Fibroblast of upper back skin (primary cell): ENCODE measurements at regions not wholly inside any gene's neighbourhood (a gene's known extent, or its start where the extent isn't known, plus 50 kb on each side); places are given as distances from the start of the nearest gene placed in this dataset.

Source experiments
- DNase-seq: peaks from one replicate; pipeline ENCODE4 v3.0.0-alpha.2; 2013

DNA sequence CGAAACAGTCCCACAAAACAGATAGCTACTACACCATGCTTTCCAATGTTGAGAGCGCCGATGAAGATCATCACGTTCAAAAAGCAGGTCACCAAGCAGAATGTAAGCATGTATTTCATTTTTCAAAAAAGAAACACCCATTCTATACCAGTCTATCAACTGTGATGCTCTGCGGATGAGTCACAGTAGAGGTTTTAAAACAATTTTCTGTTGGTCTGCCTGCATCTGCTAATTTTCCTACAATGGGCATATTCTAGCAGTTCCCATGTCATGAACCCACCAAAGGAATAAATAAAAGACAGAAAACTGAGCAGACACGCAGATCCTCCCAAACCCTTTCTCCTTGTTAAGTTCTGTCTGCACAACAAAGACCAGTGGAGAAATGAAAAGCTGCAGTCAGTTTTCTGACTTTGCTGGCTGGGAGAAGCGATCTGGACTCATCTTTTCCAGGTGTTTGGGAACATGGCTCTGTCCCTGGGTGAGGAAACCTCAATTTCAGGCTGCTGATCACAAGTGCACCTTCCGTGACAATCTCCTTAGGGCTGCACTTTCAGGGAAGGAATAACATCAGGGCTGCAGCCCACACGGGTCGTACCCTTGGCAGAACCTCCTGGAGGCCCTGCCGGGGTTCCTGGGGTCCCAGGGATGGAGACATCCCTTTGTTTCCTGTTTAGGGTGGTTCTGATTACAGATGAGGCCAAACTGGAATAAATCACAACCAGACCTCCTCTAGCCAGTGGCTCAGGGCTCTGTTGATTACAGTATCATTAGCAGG, 200.1 kb downstream of the BMP7 start:
- peak; percentile 70 for DNase-seq

DNA sequence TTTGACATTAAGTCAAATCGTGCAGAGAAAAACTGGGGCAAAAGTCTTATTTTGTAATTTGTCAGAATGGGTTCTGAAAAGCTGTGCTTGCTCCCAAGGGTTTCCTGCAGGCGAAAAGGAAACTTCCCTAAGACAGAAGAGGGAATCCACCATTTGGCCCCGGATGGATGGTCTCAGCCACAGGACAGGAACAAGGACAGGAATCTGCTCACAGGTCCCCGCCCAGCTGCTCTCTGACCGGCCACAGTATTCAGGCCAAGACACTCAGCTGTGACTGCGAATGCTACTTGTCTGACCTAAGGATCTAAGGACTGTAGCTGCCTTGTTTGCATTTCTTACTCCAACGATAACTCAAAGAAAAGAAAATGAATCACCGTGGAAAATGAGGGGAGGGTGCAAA, 197.0 kb downstream of the BMP7 start:
- DNase-seq, result no peak

DNA sequence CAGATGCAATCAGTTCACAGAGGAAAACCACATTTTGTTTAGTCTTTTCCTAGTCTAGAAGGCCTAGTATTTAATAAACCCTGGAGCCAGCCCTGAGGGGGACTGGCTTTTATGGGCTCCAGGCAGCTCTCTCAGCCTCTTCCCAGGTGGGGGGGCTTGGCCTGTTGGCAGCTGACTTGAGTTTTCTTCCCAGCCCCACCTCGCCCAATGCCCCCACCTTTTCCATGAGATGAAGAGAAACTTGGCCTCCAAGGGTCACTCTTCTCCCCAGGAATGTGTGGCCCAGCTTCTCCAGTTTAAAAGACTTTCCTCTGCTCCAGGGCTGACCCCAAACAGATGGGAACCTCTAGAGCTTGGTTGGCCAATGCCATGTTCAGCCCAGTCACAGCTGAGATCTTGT, 196.1 kb downstream of the BMP7 start:
- DNase-seq, result no peak

DNA sequence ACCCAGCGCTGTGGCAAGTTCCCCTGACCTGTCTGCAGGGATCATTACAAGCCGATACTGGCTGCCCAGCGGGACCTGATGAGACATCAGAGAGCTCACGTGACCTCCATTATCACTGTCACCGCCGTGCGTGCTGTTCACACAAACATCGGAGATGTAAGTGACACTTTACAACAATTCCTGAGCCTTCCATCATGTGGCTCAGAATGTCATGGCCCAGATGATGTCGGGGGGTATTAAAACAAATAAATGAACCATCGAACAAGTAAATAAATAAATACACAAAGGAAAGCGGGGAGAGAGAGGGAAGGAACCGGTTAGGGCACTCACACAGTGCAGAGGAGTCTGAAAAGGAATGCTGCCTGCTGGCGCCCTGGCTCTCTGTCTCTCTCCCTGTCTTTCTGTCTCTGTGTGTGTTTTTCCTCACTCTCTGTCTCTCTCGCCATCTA, 195.1 kb downstream of the BMP7 start:
- no peak for DNase-seq

DNA sequence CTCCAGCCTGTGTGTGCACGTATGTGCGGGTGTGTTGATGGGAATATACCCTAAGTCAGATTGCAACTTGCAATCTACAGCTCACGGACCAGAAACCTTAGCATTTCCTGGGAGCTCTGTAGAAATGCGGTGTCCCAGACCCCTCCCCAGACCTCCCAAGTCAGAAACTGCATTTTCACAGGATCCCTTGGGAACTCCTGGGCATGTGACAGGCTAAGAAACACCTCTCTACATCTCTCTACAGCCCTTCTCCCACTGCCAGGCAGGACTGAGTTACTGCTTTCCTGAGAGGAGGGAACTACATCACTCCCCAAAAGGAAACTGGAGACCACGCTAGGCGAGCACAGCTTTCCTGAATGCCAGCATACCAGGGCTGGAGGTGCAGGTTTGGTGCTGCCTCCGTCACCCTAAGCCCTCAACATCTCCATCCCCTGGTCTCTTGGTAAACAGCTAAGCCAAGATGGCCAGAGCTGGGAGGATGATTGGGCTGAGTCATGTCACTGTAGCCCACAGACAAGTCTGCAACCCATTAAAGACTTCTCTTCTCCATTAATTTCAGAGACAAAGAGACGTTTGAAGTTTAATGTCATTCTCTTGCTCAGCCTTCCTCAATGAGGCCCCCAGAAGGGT, 194.4 kb downstream of the BMP7 start:
- DNase-seq, result peak; percentile 65

DNA sequence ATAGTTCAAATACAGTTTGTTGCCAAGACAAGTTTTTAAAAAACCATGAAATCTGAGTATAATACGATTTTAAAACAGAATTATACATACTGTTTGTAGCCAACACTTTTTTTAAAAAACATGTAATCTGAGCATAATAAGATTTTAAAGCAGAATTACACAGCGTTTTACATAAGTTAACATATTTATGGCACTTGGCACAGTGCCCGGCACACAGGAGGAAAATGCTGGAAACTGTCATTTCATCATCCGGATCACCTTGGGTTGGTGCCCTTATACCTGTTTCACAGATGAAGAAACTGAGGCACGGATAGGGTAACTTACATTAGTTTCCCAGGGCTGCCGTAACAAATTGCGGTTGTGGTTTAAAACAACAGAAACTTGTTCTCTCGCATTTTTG, 193.0 kb downstream of the BMP7 start:
- DNase-seq, result no peak

DNA sequence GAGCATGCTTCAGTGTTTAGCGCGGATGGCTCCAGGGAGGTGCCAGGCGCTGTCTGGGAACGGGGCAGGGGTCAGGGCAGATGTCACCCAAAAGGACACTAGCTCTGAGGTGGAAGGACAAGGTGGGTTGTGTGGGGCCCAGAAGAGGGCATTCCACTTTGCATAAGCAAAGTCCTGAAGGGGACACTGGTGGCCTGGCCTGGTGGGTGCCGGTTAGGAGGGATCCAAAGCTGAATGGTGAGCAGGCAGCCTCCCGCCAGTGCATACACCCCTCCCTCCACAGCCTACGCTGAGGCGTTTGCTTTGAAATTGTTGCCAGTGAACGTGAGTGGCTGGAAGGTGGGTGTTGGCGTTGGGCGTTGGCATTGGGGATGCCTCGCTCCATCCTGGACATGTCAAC, 192.1 kb downstream of the BMP7 start:
- DNase-seq, result no peak

DNA sequence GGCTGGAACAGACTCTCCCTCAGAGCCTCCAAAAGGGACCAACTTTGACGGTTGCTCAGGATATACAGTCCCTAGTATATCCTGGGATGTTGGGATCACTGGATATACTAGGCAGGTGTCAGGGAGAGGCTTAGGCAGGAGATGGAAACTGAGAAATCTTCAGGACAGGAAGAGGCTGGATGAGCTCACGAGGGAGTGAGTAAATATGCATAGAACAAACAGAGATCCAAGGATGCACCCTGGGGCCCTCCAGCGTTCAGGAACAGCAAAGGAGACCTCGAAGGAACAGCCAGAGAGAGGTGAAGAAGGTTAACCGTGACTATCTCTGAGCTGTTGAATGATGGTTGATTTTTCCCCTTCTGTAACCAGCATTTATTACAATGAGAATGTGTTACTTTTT, 191.3 kb downstream of the BMP7 start:
- no peak for DNase-seq

DNA sequence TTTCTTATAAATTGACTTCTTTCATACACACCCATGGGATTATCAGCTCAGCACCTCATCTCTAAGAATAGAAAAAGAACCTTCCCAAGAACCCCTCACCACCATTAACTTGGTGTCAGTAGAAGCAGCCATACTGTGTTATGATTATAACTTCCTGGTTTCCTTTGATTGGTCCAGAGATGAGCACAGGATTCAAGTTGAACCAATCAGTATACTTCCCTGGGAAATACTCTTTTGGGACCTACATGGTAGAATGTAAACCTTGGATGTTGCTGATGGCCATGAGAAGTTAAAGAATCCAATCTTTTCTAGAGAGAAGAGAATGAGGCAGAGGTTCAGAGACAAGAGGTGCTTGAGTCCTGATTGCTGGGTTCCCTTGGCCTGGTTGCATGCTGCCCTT, 190.8 kb downstream of the BMP7 start:
- DNase-seq, result no peak

DNA sequence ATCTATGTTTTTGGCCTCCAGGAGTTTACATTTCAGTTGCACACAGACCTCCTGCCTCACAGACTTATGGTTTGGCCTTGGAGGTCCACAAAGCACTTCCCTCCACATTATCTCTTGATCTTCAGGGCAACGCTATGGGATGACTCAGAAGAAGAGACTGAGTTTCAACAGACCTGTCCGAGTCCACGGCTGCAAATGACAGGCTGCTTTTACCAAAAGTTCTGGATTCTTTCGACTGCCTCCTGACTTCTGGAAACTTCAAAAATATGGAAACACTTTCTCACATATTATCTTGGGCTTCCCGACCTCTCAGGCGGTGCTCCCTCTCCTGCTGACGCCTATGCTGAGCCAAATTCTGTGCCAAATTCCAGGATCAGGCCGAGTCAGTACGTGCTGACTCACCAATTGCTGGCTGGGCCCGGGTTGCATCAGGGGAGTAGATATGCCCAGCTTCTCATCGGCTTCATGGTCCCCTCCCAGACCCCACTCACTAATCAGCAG, 190.2 kb downstream of the BMP7 start:
- peak; percentile 77 for DNase-seq

DNA sequence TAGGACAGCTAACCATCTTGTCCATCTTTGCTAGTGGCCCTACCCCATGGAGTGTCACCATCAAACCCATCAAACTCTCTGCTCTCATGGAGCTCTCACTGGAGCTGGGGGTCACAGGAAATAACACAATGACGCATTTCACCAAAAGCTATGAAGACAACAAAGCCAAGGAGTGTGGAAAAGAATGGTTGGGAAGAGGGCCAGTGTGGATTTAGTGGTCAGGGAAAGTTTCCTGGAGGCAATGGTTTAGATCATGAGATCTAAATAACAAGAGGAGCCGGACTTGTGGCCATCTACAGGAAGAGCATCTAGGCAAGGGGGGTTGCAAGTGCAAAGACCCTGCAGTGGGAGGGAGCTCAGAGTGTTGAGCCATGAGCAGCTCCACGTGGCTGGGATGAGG, 189.5 kb downstream of the BMP7 start:
- no peak for DNase-seq

DNA sequence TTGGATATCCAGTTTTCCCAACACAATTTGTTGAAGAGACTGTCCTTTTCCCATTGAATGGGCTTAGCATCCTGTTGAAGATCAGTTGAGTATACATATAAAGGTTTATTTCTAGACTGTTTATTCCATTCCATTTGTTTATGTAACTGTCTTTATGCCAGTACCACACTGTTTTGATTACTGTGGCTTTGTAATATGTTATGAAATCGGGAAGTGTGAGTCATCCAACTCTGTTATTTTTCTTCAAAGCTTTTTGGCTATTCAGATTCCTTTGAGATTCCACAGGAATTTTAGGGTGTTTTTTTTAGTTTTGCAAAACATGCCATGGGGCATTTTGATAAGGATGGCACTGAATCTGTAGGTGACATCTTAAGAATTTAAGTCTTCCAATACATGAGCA, 188.3 kb downstream of the BMP7 start:
- DNase-seq, result no peak

DNA sequence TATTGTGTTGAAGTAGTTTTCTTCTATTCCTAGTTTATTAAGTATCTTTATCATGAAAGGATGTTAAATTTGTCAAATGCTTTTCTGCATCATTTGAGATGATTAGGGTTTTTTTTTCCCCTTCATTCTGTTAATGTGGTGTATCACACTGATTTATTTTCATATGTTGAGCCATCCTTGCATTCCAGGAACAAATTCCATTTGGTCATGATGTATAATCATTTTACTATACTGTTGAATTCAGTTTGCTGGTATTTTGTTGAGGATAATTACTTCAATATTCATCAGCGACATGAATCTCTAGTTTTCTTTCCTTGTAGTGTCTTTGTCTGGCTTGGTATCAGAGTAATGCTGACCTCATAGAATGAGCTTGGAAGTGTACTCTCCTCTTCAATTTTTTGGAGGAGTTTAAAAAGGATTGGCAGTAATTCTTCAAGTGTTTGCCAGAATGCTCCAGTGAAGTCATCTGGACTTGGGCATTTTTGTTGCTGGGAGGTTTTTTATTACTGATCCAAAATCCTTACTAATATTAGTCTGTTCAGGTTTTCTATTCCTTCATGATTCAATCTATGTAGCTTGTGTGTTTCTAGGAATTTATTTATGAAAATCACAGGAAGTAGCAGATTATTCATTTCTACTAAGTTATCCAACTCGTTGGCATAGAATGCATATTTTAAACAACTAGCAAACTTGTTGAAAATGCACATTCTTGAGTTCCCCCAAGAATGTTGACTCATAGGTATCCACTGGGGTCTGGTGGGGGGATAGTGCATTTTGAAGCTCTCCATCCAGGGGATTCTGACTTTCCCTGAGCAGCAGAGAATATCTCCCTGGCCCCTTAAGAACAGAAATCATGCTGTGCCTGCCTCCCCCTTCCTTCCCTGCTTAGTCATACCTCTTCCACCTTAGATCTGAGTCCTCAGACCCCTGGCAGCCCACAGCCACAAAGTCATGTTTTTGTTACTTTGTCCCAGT, 187.1 kb downstream of the BMP7 start:
- DNase-seq, result peak; percentile 95

DNA sequence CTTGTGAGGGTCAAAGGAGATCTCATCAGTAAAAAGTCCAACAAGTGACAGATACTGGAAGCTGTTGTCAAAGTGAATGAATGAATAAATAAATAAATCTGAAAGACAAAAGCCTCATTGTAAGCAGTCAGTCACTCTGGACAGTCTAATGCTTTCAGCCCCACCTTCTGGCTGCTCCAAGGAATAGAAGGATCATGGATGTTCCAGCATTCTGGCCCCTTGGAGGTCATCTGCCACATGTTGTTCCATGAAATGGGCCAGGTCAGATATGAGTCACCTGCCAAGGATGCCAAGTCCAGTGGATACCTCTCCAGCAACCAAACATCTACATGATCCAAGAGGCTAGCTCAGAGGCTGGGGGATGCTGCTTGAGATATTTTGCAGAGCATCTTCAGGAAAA, 185.6 kb downstream of the BMP7 start:
- DNase-seq, result peak; percentile 57

DNA sequence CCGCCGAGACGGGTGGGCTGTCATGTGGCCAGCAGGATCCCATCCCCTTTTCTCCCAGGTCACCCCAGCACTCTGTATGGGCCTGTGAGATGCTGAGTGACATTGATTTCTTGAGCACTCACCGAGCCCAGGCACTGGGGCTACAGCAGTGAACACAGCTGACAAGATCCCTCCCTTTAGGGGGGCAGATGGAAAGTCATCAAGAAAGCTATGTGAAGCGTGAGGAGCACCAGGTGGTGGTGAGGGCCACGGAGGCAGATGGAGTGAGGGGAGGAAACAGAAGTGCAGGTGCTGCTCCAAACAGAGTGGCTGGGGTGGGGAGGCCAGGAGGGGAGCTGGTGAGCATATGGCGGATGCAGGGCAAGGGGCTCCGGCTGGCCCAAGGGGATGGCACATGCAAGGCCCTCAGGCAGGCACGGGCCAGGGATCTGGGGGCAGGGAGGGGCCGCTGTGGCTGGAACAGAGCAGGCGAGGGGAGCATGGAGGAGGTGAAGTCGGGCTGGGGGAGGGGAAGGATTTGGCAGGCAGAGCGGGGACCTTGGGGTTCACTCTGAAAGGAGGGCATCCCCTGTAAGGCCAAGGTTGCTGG, 184.0 kb downstream of the BMP7 start:
- DNase-seq, result no peak

DNA sequence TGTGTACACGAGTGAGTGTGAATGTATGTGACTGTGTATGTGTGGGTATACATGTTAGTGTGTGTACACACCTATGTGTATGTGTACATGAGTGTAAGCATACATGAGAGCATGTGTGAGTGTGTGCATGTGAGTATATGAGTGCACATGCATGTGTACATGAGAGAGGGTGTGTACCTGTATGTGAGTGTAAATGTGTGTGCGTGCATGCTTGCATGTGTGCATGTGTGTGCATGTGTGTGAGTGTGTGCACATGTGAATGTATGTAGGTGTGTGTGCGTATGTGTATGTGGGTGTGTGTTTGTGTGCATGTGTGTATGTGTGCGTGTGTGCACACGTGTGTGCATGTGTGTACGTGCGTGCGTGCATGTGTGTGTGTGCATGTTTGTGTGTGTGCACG, 183.4 kb downstream of the BMP7 start:
- DNase-seq, result no peak

DNA sequence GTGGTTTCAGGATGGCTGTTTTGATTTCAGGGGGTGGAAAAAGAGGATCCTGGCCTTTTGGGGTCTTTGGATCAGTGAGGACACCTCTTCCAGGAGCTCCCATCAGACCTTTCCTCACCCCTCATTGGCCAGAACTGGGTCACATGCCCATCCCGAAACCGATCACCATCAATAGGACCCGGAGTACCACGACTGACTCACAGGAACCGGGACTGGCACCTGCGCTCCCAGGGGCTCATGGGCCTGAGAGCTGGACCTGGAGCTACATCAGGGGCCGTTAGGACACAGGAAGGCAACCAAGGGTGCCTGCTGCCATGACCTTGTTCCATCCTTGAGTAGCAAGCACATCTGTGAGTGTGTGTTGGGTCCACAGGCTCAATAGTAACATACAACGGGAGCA, 180.4 kb downstream of the BMP7 start:
- no peak for DNase-seq

DNA sequence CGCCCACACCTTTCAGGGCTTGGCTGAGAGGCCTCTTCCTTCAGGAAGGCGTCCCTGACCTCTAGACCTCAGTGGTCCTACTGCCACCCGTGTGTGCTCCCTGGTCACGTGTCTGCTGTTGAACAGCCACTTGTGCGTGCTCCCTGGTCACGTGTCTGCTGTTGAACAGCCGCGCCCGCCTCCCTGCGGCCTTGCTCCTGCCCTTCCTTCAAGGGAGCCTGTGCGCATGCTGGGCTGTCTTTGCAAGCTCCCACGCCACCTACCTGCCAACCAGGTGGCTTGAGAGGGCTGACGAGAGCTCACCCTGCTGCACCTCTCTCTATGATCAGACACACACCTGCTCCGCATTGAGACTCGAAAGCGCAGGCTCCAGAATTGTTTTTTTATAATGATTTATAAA, 179.3 kb downstream of the BMP7 start:
- DNase-seq, result no peak

DNA sequence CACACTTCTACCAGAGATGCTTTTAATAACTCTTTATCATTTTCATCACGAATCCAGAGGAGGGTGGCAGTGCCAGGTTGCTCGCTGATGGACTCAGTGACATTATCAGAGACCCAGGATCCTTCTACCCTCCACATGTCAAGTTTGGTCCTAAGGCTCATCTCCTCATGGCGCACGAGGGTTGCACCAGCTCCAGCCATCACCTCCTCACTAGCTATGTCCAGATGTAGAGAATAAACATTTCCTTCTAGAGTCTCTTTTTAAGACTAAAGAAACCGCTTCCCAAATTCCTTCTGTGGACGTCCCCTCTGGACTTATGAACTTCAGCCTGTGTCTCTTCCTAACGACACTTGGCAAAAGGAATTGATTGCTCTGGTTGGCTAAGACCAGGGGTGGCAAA, 178.7 kb downstream of the BMP7 start:
- DNase-seq, result no peak

DNA sequence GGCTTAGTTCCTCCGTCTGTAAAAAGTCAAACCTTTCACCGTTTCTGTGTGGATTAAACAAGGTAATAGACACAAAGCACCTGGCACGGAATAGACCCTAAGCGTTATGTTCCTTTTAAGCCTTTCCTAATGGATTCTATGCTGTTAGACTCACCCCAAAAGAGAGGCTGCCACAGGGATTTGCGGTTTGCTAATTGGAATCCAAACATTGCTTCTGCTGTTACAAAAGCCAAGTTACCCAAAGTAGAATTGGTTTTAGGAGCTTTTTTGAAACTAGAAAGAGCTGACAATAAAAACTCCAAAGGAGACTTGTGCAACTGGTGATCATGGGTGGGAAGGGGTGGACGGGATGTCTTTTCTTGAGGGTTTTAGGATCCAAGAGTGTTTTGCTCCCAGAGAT, 178.0 kb downstream of the BMP7 start:
- DNase-seq, result no peak

DNA sequence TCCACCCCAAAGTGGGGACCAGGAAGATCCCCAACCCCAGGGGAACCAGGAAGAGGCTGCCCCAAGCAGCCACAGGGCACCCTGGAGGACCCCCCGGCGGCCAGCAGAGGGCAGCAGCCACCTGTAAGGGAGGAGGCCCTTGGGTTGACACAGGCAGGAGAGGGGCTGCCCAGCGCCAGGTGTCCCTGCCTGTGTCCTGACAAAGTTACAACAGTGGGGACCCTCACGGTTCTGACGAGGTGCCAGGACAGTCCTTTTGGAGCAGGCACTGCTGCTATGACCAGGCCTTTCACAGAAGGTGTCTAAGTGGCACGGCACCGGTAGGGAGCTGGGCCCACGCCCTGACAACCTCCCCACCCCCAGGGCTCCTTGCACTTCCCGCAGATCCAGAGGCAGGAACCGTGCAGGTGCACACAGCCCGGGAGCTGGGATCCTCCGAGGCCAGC, 176.7 kb downstream of the BMP7 start:
- DNase-seq, result peak; percentile 38

DNA sequence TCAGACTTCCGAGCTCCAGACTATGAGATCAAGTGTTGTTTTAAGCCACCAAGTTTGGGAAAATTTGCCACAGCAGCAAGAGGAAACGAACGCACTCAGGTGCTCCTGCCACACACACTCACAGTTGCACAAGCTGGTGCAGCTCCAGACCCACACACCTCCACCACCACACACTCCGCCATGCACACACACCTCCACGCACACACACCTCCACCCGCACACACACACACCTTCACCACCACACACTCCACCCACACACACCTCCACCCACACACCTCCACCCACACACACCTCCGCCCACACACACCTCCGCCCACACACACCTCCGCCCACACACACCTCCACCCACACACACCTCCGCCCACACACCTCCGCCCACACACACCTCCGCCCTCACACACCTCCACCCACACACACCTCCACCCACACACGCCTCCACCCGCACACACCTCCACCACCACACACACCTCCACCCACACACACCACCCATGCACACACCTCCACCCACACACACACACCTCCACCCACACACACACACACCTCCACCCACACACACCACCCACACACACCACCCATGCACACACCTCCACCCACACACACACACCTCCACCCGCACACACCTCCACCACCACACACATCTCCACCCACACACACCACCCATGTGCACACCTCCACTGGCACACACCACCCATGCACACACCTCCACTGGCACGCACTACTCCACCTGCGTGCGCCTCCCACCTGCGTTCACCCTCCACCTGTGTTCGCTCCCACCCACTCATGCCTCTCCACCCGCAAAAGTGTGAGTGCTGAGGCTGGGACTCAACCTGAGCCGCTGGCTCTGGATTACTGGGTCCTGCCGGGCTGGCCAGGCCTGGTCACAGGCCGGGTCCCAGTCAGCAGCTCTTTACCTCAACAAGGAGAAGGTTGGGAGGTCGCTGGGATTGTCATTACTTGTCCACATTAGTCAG, 175.6 kb downstream of the BMP7 start:
- no peak for DNase-seq
